A673 (cell line): ENCODE measurements at regions not wholly inside any gene's neighbourhood (a gene's known extent, or its start where the extent isn't known, plus 50 kb on each side); places are given as distances from the start of the nearest gene placed in this dataset.

Experiments
- BruUV-seq: library from RNA; stranded (reverse); fragments of 400-500 nt; replicated peaks from 2 replicates; lab custom pipeline; 2021; lab: Mats Ljungman, UMichigan
- CTCF ChIA-PET: fragments of 300-600 bp; sonication (Branson Sonifier 250); formaldehyde crosslinking; loops from one replicate; lab custom pipeline; 2022; ENCODE audit warnings: antibody characterized with exemption; lab: Charles Lee
- POLR2A ChIA-PET: fragments of 300-600 bp; sonication (Branson Sonifier 250); formaldehyde crosslinking; loops from one replicate; lab custom pipeline; 2022; ENCODE audit warnings: antibody characterized with exemption; ENCODE audit not compliant: low non-redundant PET; lab: Charles Lee
- DNase-seq: peaks from one replicate; pipeline ENCODE4 v3.0.0-alpha.2; 2015; ENCODE audit warnings: low spot score
- H3K27ac ChIP-seq: fragments of 200-600 bp; sonication (generic); 2 replicates; pipeline ENCODE4 v1.5.1; 2016; ENCODE audit warnings: mixed run types, low read depth, mild to moderate bottlenecking, mixed read lengths, antibody characterized with exemption, low read length; ENCODE audit not compliant: poor library complexity, severe bottlenecking
- H3K27me3 ChIP-seq: fragments of 200-600 bp; sonication (generic); replicated peaks from 2 replicates; pipeline ENCODE4 v1.6.1; 2017; ENCODE audit warnings: mixed run types, low read depth, mild to moderate bottlenecking, mixed read lengths, antibody characterized with exemption, low read length; ENCODE audit not compliant: insufficient read depth, poor library complexity
- H3K36me3 ChIP-seq: fragments of 200-600 bp; sonication (generic); 2 replicates; pipeline ENCODE4 v1.6.1; 2016; ENCODE audit warnings: mixed run types, mild to moderate bottlenecking, mixed read lengths, antibody characterized with exemption, low read length; ENCODE audit not compliant: insufficient read depth, poor library complexity, severe bottlenecking
- H3K4me1 ChIP-seq: fragments of 200-600 bp; sonication (generic); 2 replicates; pipeline ENCODE4 v1.6.1; 2017; ENCODE audit warnings: mixed run types, mild to moderate bottlenecking, mixed read lengths, antibody characterized with exemption, low read length; ENCODE audit not compliant: insufficient read depth, poor library complexity, severe bottlenecking
- H3K4me3 ChIP-seq: fragments of 200-600 bp; sonication (generic); 2 replicates; pipeline ENCODE4 v1.5.1; 2016; ENCODE audit warnings: low read depth, mixed run types, mild to moderate bottlenecking, mixed read lengths, low read length; ENCODE audit not compliant: poor library complexity, severe bottlenecking
- H3K9me3 ChIP-seq: fragments of 200-600 bp; sonication (generic); 2 replicates; pipeline ENCODE4 v1.6.1; 2016; ENCODE audit warnings: mixed run types, low read depth, mild to moderate bottlenecking, mixed read lengths, antibody characterized with exemption, low read length; ENCODE audit not compliant: poor library complexity, severe bottlenecking
- EZH2 ChIP-seq: fragments of 200-600 bp; sonication (generic); IDR thresholded peaks from 2 replicates; pipeline ENCODE4 v1.6.1; 2017; ENCODE audit warnings: borderline replicate concordance, low read depth, mild to moderate bottlenecking, mixed read lengths, antibody characterized with exemption, low read length; ENCODE audit not compliant: poor library complexity, severe bottlenecking
- intact Hi-C: fragments of 100-400 bp; cut with micrococcal nuclease; formaldehyde crosslinking; loops from one replicate; pipeline ENCODE4 v1.10.0; 2022; ENCODE audit not compliant: unreplicated experiment
- TF ChIP-seq, protein P1 (sequence below): fragments of 300-800, 200-600 bp; sonication (generic); conservative IDR thresholded peaks from 2 replicates; pipeline ENCODE4 v1.5.1; 2017; ENCODE audit warnings: low read depth, mild to moderate bottlenecking, antibody characterized with exemption, low read length, moderate library complexity, mixed read lengths

- no peak overlapping the region for H3K27ac ChIP-seq
- no peaks in the 10 kb centered on the region for H3K36me3 ChIP-seq
- ChIA-PET CTCF (no interaction called here), POLR2A (no interaction called here)
- TF ChIP-seq, protein P1, sequence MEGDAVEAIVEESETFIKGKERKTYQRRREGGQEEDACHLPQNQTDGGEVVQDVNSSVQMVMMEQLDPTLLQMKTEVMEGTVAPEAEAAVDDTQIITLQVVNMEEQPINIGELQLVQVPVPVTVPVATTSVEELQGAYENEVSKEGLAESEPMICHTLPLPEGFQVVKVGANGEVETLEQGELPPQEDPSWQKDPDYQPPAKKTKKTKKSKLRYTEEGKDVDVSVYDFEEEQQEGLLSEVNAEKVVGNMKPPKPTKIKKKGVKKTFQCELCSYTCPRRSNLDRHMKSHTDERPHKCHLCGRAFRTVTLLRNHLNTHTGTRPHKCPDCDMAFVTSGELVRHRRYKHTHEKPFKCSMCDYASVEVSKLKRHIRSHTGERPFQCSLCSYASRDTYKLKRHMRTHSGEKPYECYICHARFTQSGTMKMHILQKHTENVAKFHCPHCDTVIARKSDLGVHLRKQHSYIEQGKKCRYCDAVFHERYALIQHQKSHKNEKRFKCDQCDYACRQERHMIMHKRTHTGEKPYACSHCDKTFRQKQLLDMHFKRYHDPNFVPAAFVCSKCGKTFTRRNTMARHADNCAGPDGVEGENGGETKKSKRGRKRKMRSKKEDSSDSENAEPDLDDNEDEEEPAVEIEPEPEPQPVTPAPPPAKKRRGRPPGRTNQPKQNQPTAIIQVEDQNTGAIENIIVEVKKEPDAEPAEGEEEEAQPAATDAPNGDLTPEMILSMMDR = no peak
- no peak for TF ChIP-seq EZH2
- DNase-seq = no peak
- H3K9me3 ChIP-seq = no peaks in the 10 kb centered on the region
- BruUV-seq = no TSS peak
- H3K4me3 ChIP-seq = no peak overlapping the region
- intact Hi-C loops = no loop called here
- H3K4me1 ChIP-seq = no peaks in the 10 kb centered on the region
- H3K27me3 ChIP-seq = no peaks in the 10 kb centered on the region
These were observed 375.8 kb downstream of the QKI start for GRCh38 chr6:163790266-163790840.

- Histone ChIP-seq H3K36me3 (no peaks in the 10 kb centered on the region), H3K9me3 (no peaks in the 10 kb centered on the region), H3K27ac (no peak overlapping the region), H3K4me3 (no peak overlapping the region), H3K27me3 (no peaks in the 10 kb centered on the region), H3K4me1 (no peaks in the 10 kb centered on the region)
- POLR2A ChIA-PET = no interaction called here
- CTCF ChIA-PET = no interaction called here
- intact Hi-C loops = no loop called here
- no TSS peak for BruUV-seq
- TF ChIP-seq, protein P1 = no peak
- no peak for TF ChIP-seq EZH2
- no peak for DNase-seq
These were observed 374.8 kb downstream of the QKI start for GRCh38 chr6:163789199-163789810.

DNA sequence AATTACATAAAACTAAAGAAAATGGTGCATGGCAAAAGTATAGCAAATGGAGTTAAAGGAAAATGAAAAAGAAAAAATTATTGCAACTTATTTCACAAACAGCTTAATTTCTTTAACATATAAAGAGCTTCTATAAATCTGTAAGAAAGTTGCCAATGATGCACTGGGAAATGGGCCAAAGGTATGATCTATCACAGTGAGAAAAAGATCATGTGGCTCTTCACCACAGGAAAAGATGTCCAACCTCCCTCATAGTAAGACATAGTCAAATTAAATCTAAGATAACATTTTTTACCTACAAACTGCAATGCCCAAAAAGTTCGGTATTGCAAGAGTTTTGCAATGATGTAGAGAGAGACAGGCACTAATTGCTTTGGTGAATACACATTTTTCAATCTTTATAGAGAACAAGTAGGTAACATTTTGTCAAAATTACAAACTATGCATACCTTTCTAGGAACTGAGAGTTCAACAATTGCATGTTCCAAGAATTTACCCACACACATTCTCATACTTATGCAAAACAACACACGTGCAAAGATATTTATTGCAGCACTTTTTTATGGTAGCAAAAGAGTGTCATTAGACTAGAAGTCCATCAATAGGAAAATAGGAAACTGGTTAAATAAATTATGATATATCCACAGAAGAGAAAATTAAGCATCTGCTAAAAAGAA lies 372.6 kb downstream of the QKI start:
- ChIA-PET POLR2A (no interaction called here), CTCF (no interaction called here)
- intact Hi-C loops = no loop called here
- no peaks in the 10 kb centered on the region for H3K9me3 ChIP-seq
- H3K36me3 ChIP-seq = no peaks in the 10 kb centered on the region
- DNase-seq = no peak
- no peak overlapping the region for H3K27ac ChIP-seq
- TF ChIP-seq EZH2 = no peak
- TF ChIP-seq, protein P1 = no peak
- H3K4me3 ChIP-seq = no peak overlapping the region
- BruUV-seq = no TSS peak
- no peaks in the 10 kb centered on the region for H3K27me3 ChIP-seq
- H3K4me1 ChIP-seq = no peaks in the 10 kb centered on the region
